Mesendoderm (in vitro differentiated cells): ENCODE measurements at regions not wholly inside any gene's neighbourhood (a gene's known extent, or its start where the extent isn't known, plus 50 kb on each side); places are given as distances from the start of the nearest gene placed in this dataset.

Experiments
- DNase-seq: peaks from one replicate; pipeline ENCODE4 v3.0.0; 2013
- H2AK5ac ChIP-seq: 2 replicates; pipeline ENCODE4 v1.6.1; 2013; ENCODE audit warnings: low read length, inconsistent platforms
- H2BK120ac ChIP-seq: 2 replicates; pipeline ENCODE4 v1.6.1; 2013; ENCODE audit warnings: low read depth, mild to moderate bottlenecking, low read length, moderate library complexity, mixed read lengths
- H2BK15ac ChIP-seq: replicated peaks from 2 replicates; pipeline ENCODE4 v1.6.1; 2013; ENCODE audit warnings: low read depth, mild to moderate bottlenecking, moderate library complexity
- H2BK5ac ChIP-seq: 2 replicates; pipeline ENCODE4 v1.6.1; 2013; ENCODE audit warnings: low read length, inconsistent platforms
- H3K18ac ChIP-seq: 2 replicates; pipeline ENCODE4 v1.6.1; 2013; ENCODE audit warnings: mild to moderate bottlenecking, low read length, mixed read lengths
- H3K23ac ChIP-seq: one replicate; pipeline ENCODE4 v1.6.1; 2013; ENCODE audit warnings: low read length
- H3K27ac ChIP-seq: 2 replicates; pipeline ENCODE4 v1.5.1; 2013; ENCODE audit warnings: low read depth, mild to moderate bottlenecking, inconsistent platforms, low read length, moderate library complexity
- H3K27me3 ChIP-seq: 2 replicates; pipeline ENCODE4 v1.6.1; 2013; ENCODE audit warnings: low read length, control low read depth, mild to moderate bottlenecking, inconsistent platforms; ENCODE audit not compliant: insufficient read depth, poor library complexity
- H3K36me3 ChIP-seq: 2 replicates; pipeline ENCODE4 v1.6.1; 2013; ENCODE audit warnings: low read length, inconsistent platforms; ENCODE audit not compliant: control insufficient read depth, insufficient read depth
- H3K4ac ChIP-seq: one replicate; pipeline ENCODE4 v1.6.1; 2013; ENCODE audit warnings: low read depth, mild to moderate bottlenecking, low read length, moderate library complexity
- H3K4me1 ChIP-seq: 2 replicates; pipeline ENCODE4 v1.6.1; 2013; ENCODE audit warnings: low read depth, low read length, inconsistent platforms; ENCODE audit not compliant: control insufficient read depth
- H3K4me2 ChIP-seq: 2 replicates; pipeline ENCODE4 v1.6.1; 2013; ENCODE audit warnings: low read length
- H3K4me3 ChIP-seq: 2 replicates; pipeline ENCODE4 v1.5.1; 2013; ENCODE audit warnings: mild to moderate bottlenecking, low read length
- H3K56ac ChIP-seq: one replicate; pipeline ENCODE4 v1.6.1; 2013; ENCODE audit warnings: low read length
- H3K79me1 ChIP-seq: 2 replicates; pipeline ENCODE4 v1.6.1; 2013; ENCODE audit warnings: low read length, inconsistent platforms
- H3K79me2 ChIP-seq: 2 replicates; pipeline ENCODE4 v1.6.1; 2013; ENCODE audit warnings: mild to moderate bottlenecking, low read length; ENCODE audit not compliant: control insufficient read depth, insufficient read depth
- H3K9ac ChIP-seq: 2 replicates; pipeline ENCODE4 v1.6.1; 2013; ENCODE audit warnings: low read length, inconsistent platforms
- H4K5ac ChIP-seq: one replicate; pipeline ENCODE4 v1.6.1; 2013; ENCODE audit warnings: low read length
- H4K8ac ChIP-seq: one replicate; pipeline ENCODE4 v1.6.1; 2013; ENCODE audit warnings: low read depth, mild to moderate bottlenecking, control low read depth, low read length, moderate library complexity
- WGBS: extraction: QIAGEN DNeasy Blood & Tissue Kit; methylation state at CpG from one replicate; pipeline ENCODE4 v1.1.7; 2013; ENCODE audit warnings: low lambda C conversion rate, missing lambda C conversion rate; ENCODE audit not compliant: insufficient coverage; ENCODE audit errors: extremely low coverage; 5-methylcytosine and 5-hydroxymethylcytosine counted together

- Histone ChIP-seq H3K4me2 (no peak overlapping the region), H3K9ac (no peak overlapping the region), H3K27ac (no peak overlapping the region), H2BK15ac (no peak overlapping the region), H3K4me1 (no peaks in the 10 kb centered on the region), H3K4ac (no peak overlapping the region), H3K79me1 (no peaks in the 10 kb centered on the region), H4K8ac (no peak overlapping the region), H2BK5ac (no peak overlapping the region), H3K27me3 (no peaks in the 10 kb centered on the region), H2BK120ac (no peak overlapping the region), H3K18ac (no peak overlapping the region), H4K5ac (no peak overlapping the region), H3K36me3 (no peaks in the 10 kb centered on the region), H3K79me2 (no peaks in the 10 kb centered on the region), H2AK5ac (no peak overlapping the region), H3K56ac (no peak overlapping the region), H3K4me3 (no peak overlapping the region), H3K23ac (no peak overlapping the region)
- DNase-seq, result no peak
- WGBS, result no CpG with 5 or more reads among the region's 5 CpGs
These were observed 56.7 kb upstream of the TMEM248 start for GRCh38 chr7:66864294-66864693.

- H3K4me2 ChIP-seq, result no peak overlapping the region
- H3K18ac ChIP-seq, result no peak overlapping the region
- WGBS, result no CpG with 5 or more reads among the region's 1 CpG
- H2BK5ac ChIP-seq, result no peak overlapping the region
- H3K23ac ChIP-seq, result no peak overlapping the region
- no peaks in the 10 kb centered on the region for H3K36me3 ChIP-seq
- H3K9ac ChIP-seq, result no peak overlapping the region
- no peak overlapping the region for H2BK15ac ChIP-seq
- H2BK120ac ChIP-seq, result no peak overlapping the region
- H2AK5ac ChIP-seq, result no peak overlapping the region
- no peaks in the 10 kb centered on the region for H3K27me3 ChIP-seq
- H3K56ac ChIP-seq, result no peak overlapping the region
- no peak overlapping the region for H3K4ac ChIP-seq
- H3K27ac ChIP-seq, result no peak overlapping the region
- no peaks in the 10 kb centered on the region for H3K79me2 ChIP-seq
- no peak for DNase-seq
- no peak overlapping the region for H4K5ac ChIP-seq
- H4K8ac ChIP-seq, result no peak overlapping the region
- no peak overlapping the region for H3K4me3 ChIP-seq
- no peaks in the 10 kb centered on the region for H3K79me1 ChIP-seq
- no peaks in the 10 kb centered on the region for H3K4me1 ChIP-seq
These were observed 55.6 kb upstream of the TMEM248 start for GRCh38 chr7:66865290-66865864.

GRCh38 chr7:66867198-66867790 is 53.7 kb upstream of the TMEM248 start:
- H2BK5ac ChIP-seq, result no peak overlapping the region
- H3K4ac ChIP-seq, result no peak overlapping the region
- no peak overlapping the region for H3K27ac ChIP-seq
- H3K4me3 ChIP-seq, result no peak overlapping the region
- no peaks in the 10 kb centered on the region for H3K79me2 ChIP-seq
- no peak overlapping the region for H3K23ac ChIP-seq
- H3K79me1 ChIP-seq, result no peaks in the 10 kb centered on the region
- no peak overlapping the region for H2BK120ac ChIP-seq
- no peak overlapping the region for H2AK5ac ChIP-seq
- H3K9ac ChIP-seq, result no peak overlapping the region
- no peaks in the 10 kb centered on the region for H3K27me3 ChIP-seq
- H2BK15ac ChIP-seq, result no peak overlapping the region
- H3K56ac ChIP-seq, result no peak overlapping the region
- no peaks in the 10 kb centered on the region for H3K36me3 ChIP-seq
- no peak overlapping the region for H3K18ac ChIP-seq
- no peak overlapping the region for H3K4me2 ChIP-seq
- no peak overlapping the region for H4K5ac ChIP-seq
- DNase-seq, result peak; percentile 26
- H4K8ac ChIP-seq, result no peak overlapping the region
- no peaks in the 10 kb centered on the region for H3K4me1 ChIP-seq

GRCh38 chr7:66869660-66870450 is 51.2 kb upstream of the TMEM248 start:
- Histone ChIP-seq H3K23ac (no peak overlapping the region), H3K79me1 (no peaks in the 10 kb centered on the region), H4K5ac (no peak overlapping the region), H3K36me3 (no peaks in the 10 kb centered on the region), H2BK15ac (no peak overlapping the region), H3K27me3 (no peaks in the 10 kb centered on the region), H3K56ac (no peak overlapping the region), H3K4me2 (no peak overlapping the region), H3K4me1 (no peaks in the 10 kb centered on the region), H3K18ac (no peak overlapping the region), H2BK5ac (no peak overlapping the region), H3K27ac (no peak overlapping the region), H3K4ac (no peak overlapping the region), H3K79me2 (no peaks in the 10 kb centered on the region), H2BK120ac (no peak overlapping the region), H3K4me3 (no peak overlapping the region), H3K9ac (no peak overlapping the region), H4K8ac (no peak overlapping the region), H2AK5ac (no peak overlapping the region)
- DNase-seq, result no peak
- WGBS, result no CpG with 5 or more reads among the region's 5 CpGs

- no peak overlapping the region for H2BK120ac ChIP-seq
- H3K56ac ChIP-seq, result no peak overlapping the region
- no peak overlapping the region for H2BK5ac ChIP-seq
- H3K27ac ChIP-seq, result no peak overlapping the region
- no peak overlapping the region for H4K5ac ChIP-seq
- H3K79me1 ChIP-seq, result no peaks in the 10 kb centered on the region
- H3K79me2 ChIP-seq, result no peaks in the 10 kb centered on the region
- H3K4me2 ChIP-seq, result no peak overlapping the region
- H3K27me3 ChIP-seq, result no peaks in the 10 kb centered on the region
- no peaks in the 10 kb centered on the region for H3K36me3 ChIP-seq
- no peak overlapping the region for H3K4me3 ChIP-seq
- no peak for DNase-seq
- H3K4ac ChIP-seq, result no peak overlapping the region
- no CpG with 5 or more reads among the region's 3 CpGs for WGBS
- no peak overlapping the region for H4K8ac ChIP-seq
- no peaks in the 10 kb centered on the region for H3K4me1 ChIP-seq
- H3K9ac ChIP-seq, result no peak overlapping the region
- no peak overlapping the region for H3K23ac ChIP-seq
- H2BK15ac ChIP-seq, result no peak overlapping the region
- H2AK5ac ChIP-seq, result no peak overlapping the region
- no peak overlapping the region for H3K18ac ChIP-seq
These were observed 49.9 kb upstream of the TMEM248 start for GRCh38 chr7:66871076-66871475.
